Pancreas (tissue), 10 donors: ENCODE measurements at regions not wholly inside any gene's neighbourhood (a gene's known extent, or its start where the extent isn't known, plus 50 kb on each side); places are given as distances from the start of the nearest gene placed in this dataset.

Experiments used
- ATAC-seq, 4 donors: fragments of 200-7000 bp; cut with Tn5 transposase; one replicate each; pipeline versions ENCODE4 v1.8.0 to v1.9.1; 2020; ENCODE audit warnings: mild to moderate bottlenecking in 4 of 4, moderate library complexity in 4 of 4
- DNase-seq, 6 donors: peaks; one replicate each; pipeline ENCODE4 v3.0.0-alpha.2; 2020
- FAIRE-seq: peaks from 2 replicates; lab custom pipeline; 2012; peaks lifted over from hg19 to GRCh38; lab: Jason Lieb, UNC
- H3K27ac ChIP-seq, 4 donors: fragments of 200-600 bp; sonication (generic); 1 replicate in 3 of 4; 2 replicates in 1 of 4; pipeline versions ENCODE4 v1.5.0 to v1.8.0; 2020
- H3K27me3 ChIP-seq, 4 donors: fragments of 200-600 bp; one replicate each; pipeline ENCODE4 v1.8.0; 2021
- H3K36me3 ChIP-seq, 3 donors: fragments of 200-600 bp; sonication (generic) in 1 of 3; one replicate each; pipeline versions ENCODE4 v1.5.0 to v1.8.0; 2020 to 2021
- H3K4me1 ChIP-seq, 3 donors: fragments of 200-600 bp; one replicate each; pipeline ENCODE4 v1.8.0; 2021
- H3K4me3 ChIP-seq, 4 donors: fragments of 200-600 bp; sonication (generic) in 2 of 4; one replicate each; pipeline versions ENCODE4 v1.5.0 to v1.8.0; 2020 to 2021
- H3K9me3 ChIP-seq, 4 donors: fragments of 200-600 bp; one replicate each; pipeline ENCODE4 v1.8.0; 2021
- WGBS, 2 donors: extraction: QIAGEN DNeasy Blood & Tissue Kit; methylation state at CpG; one replicate each; pipeline ENCODE4 v1.1.7; 2013; 5-methylcytosine and 5-hydroxymethylcytosine counted together
- intact Hi-C, 3 donors: fragments of 100-400 bp; cut with DNase I; formaldehyde crosslinking; loops; one replicate each; pipeline versions ENCODE4 v1.11.1 to v1.14.2; 2022
- TF ChIP-seq, protein P1 (sequence below), 4 donors: fragments of 200-600 bp; sonication (generic) in 3 of 4; IDR thresholded peaks; one replicate each; pipeline versions ENCODE4 v1.5.0 to v1.8.0; 2021; ENCODE audit warnings: antibody characterized with exemption in 4 of 4
- donor health status: healthy with polysubstance abuse.
- donor health status: DM: no; HTN: no; CAD: no; lungs with moderate emphysema.
- donor health status: DM: no; HTN: no; CAD: no.
- donor health status: control.
- donor health status: control.
- donor health status: Bipolar disorder and iron deficiency.
- donor health status: DM: yes; HTN: yes; CAD: no.
- donor health status: DM: no; HTN: no; CAD: no.
- donor health status: DM: no; HTN: no; CAD: no.
- donor health status: DM: yes; HTN: yes; CAD: no.

DNA sequence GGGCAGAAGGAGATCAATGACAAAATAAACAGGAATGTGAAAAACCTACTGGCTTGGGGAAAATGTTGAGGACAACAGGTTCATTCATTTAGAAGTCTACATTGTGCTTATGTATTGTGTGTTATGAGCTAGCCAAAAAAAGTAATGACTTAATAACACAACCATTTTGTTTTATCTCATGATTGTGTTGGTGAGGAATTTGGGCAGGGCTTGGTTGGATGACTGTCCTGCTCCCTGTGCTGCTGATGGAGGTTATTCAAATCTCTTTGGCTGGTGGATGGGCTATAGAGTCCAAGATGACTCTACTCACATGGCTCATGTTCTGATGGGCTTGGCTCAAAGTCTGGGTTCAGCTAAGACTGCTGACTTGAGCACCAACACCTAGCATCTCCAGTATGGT is 116.3 kb downstream of the HS3ST1 start:
- H3K27ac ChIP-seq: no peak overlapping the region
- TF ChIP-seq, protein P1, sequence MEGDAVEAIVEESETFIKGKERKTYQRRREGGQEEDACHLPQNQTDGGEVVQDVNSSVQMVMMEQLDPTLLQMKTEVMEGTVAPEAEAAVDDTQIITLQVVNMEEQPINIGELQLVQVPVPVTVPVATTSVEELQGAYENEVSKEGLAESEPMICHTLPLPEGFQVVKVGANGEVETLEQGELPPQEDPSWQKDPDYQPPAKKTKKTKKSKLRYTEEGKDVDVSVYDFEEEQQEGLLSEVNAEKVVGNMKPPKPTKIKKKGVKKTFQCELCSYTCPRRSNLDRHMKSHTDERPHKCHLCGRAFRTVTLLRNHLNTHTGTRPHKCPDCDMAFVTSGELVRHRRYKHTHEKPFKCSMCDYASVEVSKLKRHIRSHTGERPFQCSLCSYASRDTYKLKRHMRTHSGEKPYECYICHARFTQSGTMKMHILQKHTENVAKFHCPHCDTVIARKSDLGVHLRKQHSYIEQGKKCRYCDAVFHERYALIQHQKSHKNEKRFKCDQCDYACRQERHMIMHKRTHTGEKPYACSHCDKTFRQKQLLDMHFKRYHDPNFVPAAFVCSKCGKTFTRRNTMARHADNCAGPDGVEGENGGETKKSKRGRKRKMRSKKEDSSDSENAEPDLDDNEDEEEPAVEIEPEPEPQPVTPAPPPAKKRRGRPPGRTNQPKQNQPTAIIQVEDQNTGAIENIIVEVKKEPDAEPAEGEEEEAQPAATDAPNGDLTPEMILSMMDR (IDR thresholded peaks at IDR 0.05): no peak
- H3K4me1 ChIP-seq: no peaks in the 10 kb centered on the region
- no peak for FAIRE-seq
- no peaks in the 10 kb centered on the region for H3K27me3 ChIP-seq
- H3K36me3 ChIP-seq: no peaks in the 10 kb centered on the region
- no peak for DNase-seq
- intact Hi-C loops: no loop called here
- peak in 1 of 4 donors; percentile 17 for ATAC-seq
- H3K9me3 ChIP-seq: no peaks in the 10 kb centered on the region
- H3K4me3 ChIP-seq: no peak overlapping the region

DNA sequence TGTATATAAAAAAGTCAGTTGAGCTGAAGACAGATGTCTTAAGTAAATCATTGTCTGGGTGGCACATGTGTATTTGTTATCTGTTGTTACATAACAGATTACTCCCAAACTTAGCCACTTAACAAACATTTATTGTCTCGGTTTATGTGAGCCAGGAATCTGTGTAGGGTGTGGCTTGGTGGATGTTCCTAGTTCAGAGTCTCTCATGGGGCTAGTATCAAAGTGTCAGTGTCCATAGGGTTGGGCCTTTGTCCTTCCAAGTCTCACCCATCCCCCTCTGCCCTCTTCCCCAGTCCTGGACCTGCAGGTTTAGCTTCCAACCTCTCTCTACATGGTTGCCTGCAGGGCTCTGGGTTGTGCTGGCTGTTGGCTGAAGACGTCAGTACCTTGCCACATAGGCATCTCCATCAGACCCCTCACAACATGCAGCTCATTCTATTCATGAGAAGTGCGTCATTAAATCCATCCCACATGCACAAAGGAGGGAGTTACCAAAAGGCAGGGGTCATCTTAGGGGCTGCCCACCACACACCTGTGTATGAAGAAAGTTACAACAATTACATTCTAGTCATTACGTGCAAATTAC is 127.5 kb downstream of the HS3ST1 start:
- Histone ChIP-seq H3K27ac (no peak overlapping the region), H3K4me3 (no peak overlapping the region), H3K4me1 (no peaks in the 10 kb centered on the region), H3K36me3 (no peaks in the 10 kb centered on the region), H3K9me3 (no peaks in the 10 kb centered on the region), H3K27me3 (no peaks in the 10 kb centered on the region)
- TF ChIP-seq, protein P1 (IDR thresholded peaks at IDR 0.05): no peak
- no peak for ATAC-seq
- FAIRE-seq: no peak
- 40 to 52% methylated on average over 4 of the region's 4 CpGs for WGBS, 2 donors
- no peak for DNase-seq
- intact Hi-C loops: no loop called here

DNA sequence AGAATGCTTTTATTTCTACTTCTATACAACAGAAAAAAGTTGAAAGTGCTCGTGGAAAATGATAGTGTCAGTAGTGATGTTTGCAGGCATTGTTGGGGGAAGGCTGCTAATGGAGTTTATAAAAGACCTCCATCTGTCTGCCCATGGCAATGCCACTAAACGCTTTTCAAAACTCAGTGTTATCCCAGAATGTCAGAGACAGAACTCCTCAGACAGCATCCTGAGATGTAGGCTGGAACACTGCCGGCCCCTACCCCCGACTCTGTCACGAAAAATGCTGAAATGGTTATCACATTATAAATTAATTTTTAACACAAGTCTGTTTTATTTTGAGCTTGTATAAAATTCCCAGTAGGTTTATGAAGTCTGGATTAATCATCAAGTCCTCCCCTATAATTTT is 128.9 kb downstream of the HS3ST1 start:
- no peaks in the 10 kb centered on the region for H3K27me3 ChIP-seq
- TF ChIP-seq, protein P1 (IDR thresholded peaks at IDR 0.05): no peak

DNA sequence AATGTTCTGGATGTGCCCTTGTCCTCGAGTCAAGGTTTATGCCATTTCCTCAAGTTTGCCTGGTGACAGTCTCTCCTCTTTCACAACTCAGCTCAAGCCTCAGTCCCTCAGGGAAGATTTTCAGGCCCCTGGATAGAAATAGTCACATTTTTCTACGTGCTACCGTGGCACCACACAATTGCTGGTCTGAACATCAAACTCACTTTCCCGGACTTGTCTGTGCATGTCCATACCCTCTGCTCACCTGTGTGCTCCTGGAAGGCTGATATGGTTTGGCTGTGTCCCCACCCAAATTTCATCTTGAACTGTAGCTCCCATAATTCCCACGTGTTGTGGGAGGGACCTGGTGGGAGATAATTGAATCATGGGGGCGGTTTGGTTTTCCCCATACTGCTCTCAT is 129.7 kb downstream of the HS3ST1 start:
- no peak overlapping the region for H3K27ac ChIP-seq
- no peaks in the 10 kb centered on the region for H3K4me1 ChIP-seq
- FAIRE-seq (no peak), DNase-seq (no peak), ATAC-seq (no peak)
- H3K9me3 ChIP-seq: no peaks in the 10 kb centered on the region
- no peaks in the 10 kb centered on the region for H3K27me3 ChIP-seq
- intact Hi-C loops: no loop called here
- H3K36me3 ChIP-seq: no peaks in the 10 kb centered on the region
- no peak overlapping the region for H3K4me3 ChIP-seq
- 62 to 71% methylated on average over 6 of the region's 6 CpGs for WGBS, 2 donors
- TF ChIP-seq, protein P1 (IDR thresholded peaks at IDR 0.05): no peak

More for the DNA sequence above, 128.9 kb downstream of the HS3ST1 start:
- no peaks in the 10 kb centered on the region for H3K9me3 ChIP-seq
- intact Hi-C loops: no loop called here
- FAIRE-seq (no peak), DNase-seq (no peak), ATAC-seq (no peak)
- no peaks in the 10 kb centered on the region for H3K36me3 ChIP-seq
- H3K4me3 ChIP-seq: no peak overlapping the region
- 38 to 51% methylated on average over 5 of the region's 5 CpGs for WGBS, 2 donors
- H3K27ac ChIP-seq: no peak overlapping the region
- no peaks in the 10 kb centered on the region for H3K4me1 ChIP-seq

DNA sequence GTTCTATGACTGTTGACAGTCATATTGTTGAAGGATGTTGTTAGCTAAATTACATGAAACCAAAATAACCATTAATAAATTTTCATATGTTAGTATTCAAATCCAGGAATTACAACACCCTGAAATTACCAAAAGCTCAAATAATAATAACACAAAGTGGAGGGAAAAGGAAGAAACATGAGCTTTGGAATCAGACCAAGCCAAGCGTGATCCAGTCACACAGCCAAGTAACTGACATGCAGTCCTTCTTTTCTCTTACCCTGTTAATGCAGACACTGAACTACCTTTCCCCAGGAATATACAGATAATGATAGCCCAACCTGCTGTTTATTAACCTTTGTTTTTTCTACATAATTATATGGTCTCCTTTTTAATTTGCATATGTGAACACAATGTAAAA is 130.2 kb downstream of the HS3ST1 start:
- no peaks in the 10 kb centered on the region for H3K4me1 ChIP-seq
- no peaks in the 10 kb centered on the region for H3K36me3 ChIP-seq
- WGBS, 2 donors: 35 to 53% methylated on average over 1 of the region's 1 CpG
- no peak for ATAC-seq
- FAIRE-seq: no peak
- intact Hi-C loops: no loop called here
- no peaks in the 10 kb centered on the region for H3K27me3 ChIP-seq
- TF ChIP-seq, protein P1 (IDR thresholded peaks at IDR 0.05): no peak
- no peak for DNase-seq
- H3K9me3 ChIP-seq: no peaks in the 10 kb centered on the region
- H3K27ac ChIP-seq: no peak overlapping the region
- no peak overlapping the region for H3K4me3 ChIP-seq
